ENCODE measurements at regions not wholly inside any gene's neighbourhood (a gene's known extent, or its start where the extent isn't known, plus 50 kb on each side); places are given as distances from the start of the nearest gene placed in this dataset.
"Not testable (repeated sequence)": the region's sequence is repeated elsewhere in the genome, so short reads cannot be mapped to it uniquely, and the experiment has no call there.

DNA sequence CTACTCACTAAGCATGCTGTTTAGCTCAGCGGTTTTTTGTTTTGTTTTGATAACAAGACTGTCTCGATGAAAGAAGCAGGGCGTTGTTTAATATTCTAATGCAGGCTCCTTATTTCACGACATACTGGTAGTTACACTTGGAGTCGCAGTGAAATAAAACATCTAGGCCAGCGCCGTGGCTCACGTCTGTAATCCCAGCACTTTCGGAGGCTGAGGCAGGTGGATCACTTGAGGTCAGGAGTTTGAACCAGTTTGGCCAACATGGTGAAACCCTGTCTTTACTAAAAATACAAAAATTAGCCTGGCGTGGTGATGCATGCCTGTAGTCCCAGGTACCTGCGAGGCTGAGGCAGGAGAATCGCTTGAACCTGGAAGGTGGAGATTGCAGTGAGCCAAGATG is 145.8 kb downstream of the MYCN start:
- not testable (repeated sequence) for TF ChIP-seq NRF1 (IDR thresholded peaks at IDR 0.05; ENCODE audit: low read depth, low read length); FOXJ3 (CRISPR knock-in tag; IDR thresholded peaks at IDR 0.05); CTCF (IDR thresholded peaks at IDR 0.05); EP300 (IDR thresholded peaks at IDR 0.05; ENCODE audit: borderline replicate concordance in 1 of 2, low read depth in 1 of 2, low read length in 1 of 2); POLR2AphosphoS5 (IDR thresholded peaks at IDR 0.05; ENCODE audit: low read depth, low read length); RAD21 (IDR thresholded peaks at IDR 0.05; ENCODE audit: low read length); FOSL2 (IDR thresholded peaks at IDR 0.05; ENCODE audit: borderline replicate concordance, low read depth); TAF1 (IDR thresholded peaks at IDR 0.05; ENCODE audit: borderline replicate concordance, low read depth, low read length); GATA2 (CRISPR knock-in tag; IDR thresholded peaks at IDR 0.05); JUND (IDR thresholded peaks at IDR 0.05); CHD2 (IDR thresholded peaks at IDR 0.05; ENCODE audit: low read length, partially characterized antibody)
- TF ChIP-seq, protein P1, sequence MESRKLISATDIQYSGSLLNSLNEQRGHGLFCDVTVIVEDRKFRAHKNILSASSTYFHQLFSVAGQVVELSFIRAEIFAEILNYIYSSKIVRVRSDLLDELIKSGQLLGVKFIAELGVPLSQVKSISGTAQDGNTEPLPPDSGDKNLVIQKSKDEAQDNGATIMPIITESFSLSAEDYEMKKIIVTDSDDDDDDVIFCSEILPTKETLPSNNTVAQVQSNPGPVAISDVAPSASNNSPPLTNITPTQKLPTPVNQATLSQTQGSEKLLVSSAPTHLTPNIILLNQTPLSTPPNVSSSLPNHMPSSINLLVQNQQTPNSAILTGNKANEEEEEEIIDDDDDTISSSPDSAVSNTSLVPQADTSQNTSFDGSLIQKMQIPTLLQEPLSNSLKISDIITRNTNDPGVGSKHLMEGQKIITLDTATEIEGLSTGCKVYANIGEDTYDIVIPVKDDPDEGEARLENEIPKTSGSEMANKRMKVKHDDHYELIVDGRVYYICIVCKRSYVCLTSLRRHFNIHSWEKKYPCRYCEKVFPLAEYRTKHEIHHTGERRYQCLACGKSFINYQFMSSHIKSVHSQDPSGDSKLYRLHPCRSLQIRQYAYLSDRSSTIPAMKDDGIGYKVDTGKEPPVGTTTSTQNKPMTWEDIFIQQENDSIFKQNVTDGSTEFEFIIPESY (IDR thresholded peaks at IDR 0.05; ENCODE audit: borderline replicate concordance, low read depth) = not testable (repeated sequence)
- TF ChIP-seq, protein P2, sequence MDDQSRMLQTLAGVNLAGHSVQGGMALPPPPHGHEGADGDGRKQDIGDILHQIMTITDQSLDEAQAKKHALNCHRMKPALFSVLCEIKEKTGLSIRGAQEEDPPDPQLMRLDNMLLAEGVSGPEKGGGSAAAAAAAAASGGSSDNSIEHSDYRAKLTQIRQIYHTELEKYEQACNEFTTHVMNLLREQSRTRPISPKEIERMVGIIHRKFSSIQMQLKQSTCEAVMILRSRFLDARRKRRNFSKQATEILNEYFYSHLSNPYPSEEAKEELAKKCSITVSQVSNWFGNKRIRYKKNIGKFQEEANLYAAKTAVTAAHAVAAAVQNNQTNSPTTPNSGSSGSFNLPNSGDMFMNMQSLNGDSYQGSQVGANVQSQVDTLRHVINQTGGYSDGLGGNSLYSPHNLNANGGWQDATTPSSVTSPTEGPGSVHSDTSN (IDR thresholded peaks at IDR 0.05) = not testable (repeated sequence)
